IPS-18a (cell line): ENCODE measurements at regions not wholly inside any gene's neighbourhood (a gene's known extent, or its start where the extent isn't known, plus 50 kb on each side); places are given as distances from the start of the nearest gene placed in this dataset.

ENCODE experiments used
- H3K27ac ChIP-seq: one replicate; pipeline ENCODE4 v1.5.1; 2013; ENCODE audit warnings: low read length
- H3K27me3 ChIP-seq: one replicate; pipeline ENCODE4 v1.6.1; 2013; ENCODE audit warnings: mild to moderate bottlenecking, low read length; ENCODE audit not compliant: control insufficient read depth, insufficient read depth
- H3K36me3 ChIP-seq: one replicate; pipeline ENCODE4 v1.6.1; 2013; ENCODE audit warnings: low read depth, low read length; ENCODE audit not compliant: control insufficient read depth
- H3K4me1 ChIP-seq: one replicate; pipeline ENCODE4 v1.6.1; 2013; ENCODE audit warnings: low read depth, low read length; ENCODE audit not compliant: control insufficient read depth
- H3K4me3 ChIP-seq: one replicate; pipeline ENCODE4 v1.5.1; 2013; ENCODE audit warnings: low read length
- H3K9ac ChIP-seq: one replicate; pipeline ENCODE4 v1.6.1; 2013; ENCODE audit warnings: mild to moderate bottlenecking, low read length, moderate library complexity
- H3K9me3 ChIP-seq: one replicate; pipeline ENCODE4 v1.6.1; 2013; ENCODE audit warnings: low read depth, low read length; ENCODE audit not compliant: control insufficient read depth

DNA sequence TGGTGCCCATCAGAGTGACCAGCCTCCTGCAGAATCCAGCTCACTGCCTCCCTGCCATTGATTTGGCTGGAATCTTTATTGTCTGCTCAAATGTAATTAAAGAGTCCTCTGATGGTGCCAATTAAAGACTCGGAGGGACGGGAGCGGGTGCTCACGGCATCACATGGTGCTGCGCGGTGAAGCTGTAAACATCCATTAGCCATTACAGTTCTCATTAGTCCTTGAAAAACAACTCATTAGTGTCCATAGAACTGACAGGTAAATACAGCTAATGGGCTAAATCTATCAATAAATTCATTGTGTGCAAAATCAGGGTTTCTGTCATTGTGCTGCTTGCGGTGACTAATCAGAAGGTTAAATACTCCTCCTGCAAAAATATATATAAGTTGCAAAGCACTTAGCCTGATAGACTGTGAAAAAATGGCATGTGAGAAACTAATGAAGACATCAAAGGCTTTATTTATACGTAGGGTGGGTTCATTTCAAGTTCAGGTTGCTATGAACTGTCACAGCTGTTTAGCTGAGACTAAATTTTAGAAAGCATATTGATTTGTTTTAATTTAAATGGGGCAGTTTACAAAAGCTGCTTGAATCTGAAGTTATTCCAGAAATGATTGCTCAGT lies 289.8 kb upstream of the POU3F1 start:
- H3K9me3 ChIP-seq = no peaks in the 10 kb centered on the region
- H3K9ac ChIP-seq = no peak overlapping the region
- H3K4me3 ChIP-seq = no peak overlapping the region
- no peaks in the 10 kb centered on the region for H3K4me1 ChIP-seq
- H3K36me3 ChIP-seq = no peaks in the 10 kb centered on the region
- H3K27me3 ChIP-seq = no peaks in the 10 kb centered on the region
- no peak overlapping the region for H3K27ac ChIP-seq

DNA sequence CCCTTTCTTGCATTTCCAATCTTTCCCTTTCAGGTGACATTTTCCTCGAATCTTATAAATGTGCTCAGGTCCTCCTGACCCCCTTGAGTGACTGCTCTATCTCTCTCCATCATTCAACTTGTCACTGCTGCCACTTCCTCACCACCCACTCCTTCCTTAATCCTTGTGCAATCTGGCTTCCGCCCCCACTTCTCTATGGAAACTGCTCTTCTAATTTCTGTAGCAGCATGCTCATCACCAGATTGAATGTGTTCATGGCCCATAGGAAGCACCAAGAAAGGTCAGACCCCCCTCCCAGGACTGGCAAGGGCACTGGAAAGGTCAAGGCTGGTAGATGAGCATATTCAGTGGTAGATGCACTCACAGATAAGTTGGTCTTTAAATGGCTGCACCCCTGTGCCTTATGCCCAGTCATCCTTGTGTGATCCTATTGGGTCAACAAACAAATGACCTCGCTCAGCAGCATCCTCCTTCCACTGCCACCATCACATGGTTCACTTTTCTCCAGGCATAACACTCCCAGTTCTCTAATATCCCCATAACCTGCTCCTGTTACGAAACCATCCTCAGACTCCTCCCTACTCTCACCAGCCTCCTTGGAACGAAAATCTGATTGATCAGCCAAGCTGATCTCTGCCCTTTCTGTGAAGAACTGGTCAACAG lies 288.5 kb upstream of the POU3F1 start:
- Histone ChIP-seq H3K4me1 (no peaks in the 10 kb centered on the region), H3K36me3 (no peaks in the 10 kb centered on the region), H3K9ac (no peak overlapping the region)

DNA sequence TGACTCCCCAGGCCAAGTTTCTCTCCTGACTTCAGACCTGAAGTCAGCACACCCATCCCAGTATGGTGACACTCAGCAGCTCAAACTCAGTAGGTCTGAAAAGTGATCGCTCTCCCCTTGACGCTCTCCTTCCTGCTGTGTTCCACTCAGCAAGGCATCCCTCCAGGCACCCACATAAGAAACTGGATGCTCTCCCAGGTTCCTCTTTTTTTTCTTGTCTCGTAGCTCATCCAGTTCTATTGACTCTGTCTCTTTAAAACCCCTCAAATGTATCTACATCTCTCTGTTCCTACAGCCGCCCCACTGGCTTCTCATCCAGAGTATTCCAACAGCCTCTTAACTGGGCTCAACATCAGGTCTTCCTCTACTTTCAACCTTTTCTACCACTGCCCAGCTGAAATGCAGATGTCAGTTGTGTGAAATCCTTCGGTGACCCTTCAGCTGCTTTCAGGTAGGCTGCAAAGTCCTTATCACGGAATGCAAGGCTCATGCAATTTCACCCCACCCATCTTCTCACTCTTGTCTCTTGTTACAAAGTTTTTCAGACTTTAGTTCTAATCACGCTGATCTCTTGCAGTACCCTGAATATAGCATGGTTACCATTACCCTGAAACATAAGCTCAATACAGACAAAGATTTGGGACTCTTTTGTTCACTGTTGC lies 286.2 kb upstream of the POU3F1 start:
- no peaks in the 10 kb centered on the region for H3K36me3 ChIP-seq
- H3K9me3 ChIP-seq = no peaks in the 10 kb centered on the region
- H3K27ac ChIP-seq = no peak overlapping the region
- no peak overlapping the region for H3K4me3 ChIP-seq
- no peak overlapping the region for H3K9ac ChIP-seq
- no peaks in the 10 kb centered on the region for H3K4me1 ChIP-seq
- H3K27me3 ChIP-seq = no peaks in the 10 kb centered on the region

More for the DNA sequence above, 288.5 kb upstream of the POU3F1 start:
- H3K27ac ChIP-seq = no peak overlapping the region
- H3K4me3 ChIP-seq = no peak overlapping the region
- no peaks in the 10 kb centered on the region for H3K9me3 ChIP-seq
- no peaks in the 10 kb centered on the region for H3K27me3 ChIP-seq

DNA sequence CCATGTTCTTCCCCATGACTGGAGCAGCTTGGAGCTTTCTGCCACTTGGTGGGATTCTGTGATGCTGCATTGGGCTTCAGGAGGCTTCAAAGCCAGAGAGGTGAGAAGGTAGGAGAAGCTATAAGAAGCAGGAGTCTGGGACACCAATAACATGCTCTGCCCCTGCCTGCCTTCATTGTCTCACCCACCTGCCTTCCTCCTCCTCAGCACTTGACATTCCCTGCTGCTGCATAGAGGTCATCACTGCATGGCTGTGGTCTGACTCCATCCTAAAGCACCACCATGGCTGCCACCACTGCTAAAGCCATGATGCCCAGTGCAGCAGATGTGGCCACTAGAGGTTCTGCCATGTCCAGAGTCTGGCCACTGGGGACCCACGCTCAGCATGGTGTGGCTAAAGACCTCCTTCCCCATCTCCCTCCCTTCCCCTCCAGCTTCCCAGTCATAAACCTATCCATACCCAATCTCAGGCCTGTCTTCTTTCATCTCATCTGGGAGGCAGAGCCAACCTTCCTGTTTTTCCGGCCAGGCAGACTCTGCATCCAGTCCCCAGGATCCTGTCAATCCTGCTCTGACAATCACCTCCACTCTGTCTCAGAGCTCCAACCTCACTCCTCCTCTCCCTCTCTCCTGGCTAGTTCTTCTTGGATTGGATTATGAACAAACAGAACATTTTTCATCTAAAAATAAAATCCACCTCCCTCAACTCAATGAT lies 285.1 kb upstream of the POU3F1 start:
- Histone ChIP-seq H3K36me3 (no peaks in the 10 kb centered on the region), H3K9ac (no peak overlapping the region), H3K27me3 (no peaks in the 10 kb centered on the region), H3K4me3 (no peak overlapping the region), H3K4me1 (no peaks in the 10 kb centered on the region), H3K27ac (no peak overlapping the region), H3K9me3 (no peaks in the 10 kb centered on the region)

DNA sequence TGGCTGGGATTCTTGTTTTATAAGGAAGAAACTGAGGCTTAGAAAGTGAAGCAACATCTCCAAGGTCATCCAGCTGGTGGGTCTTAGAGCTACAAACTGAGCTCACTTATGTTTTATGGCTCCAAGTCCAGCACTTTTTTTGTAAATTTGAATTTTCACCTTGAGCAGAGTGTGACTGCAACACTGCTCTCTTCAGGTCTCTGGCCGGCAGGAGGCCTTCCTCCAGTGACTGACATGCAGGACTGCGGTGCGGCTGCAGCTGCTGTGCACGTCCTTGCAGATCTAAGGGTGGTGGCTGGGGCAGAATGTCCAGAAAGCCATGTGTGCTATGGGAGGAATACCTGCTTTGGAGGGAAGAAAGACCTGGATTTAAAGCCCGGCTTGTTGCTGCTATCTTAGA lies 284.2 kb upstream of the POU3F1 start:
- Histone ChIP-seq H3K9ac (no peak overlapping the region), H3K4me1 (no peaks in the 10 kb centered on the region), H3K27me3 (no peaks in the 10 kb centered on the region), H3K27ac (no peak overlapping the region), H3K4me3 (no peak overlapping the region), H3K9me3 (no peaks in the 10 kb centered on the region), H3K36me3 (no peaks in the 10 kb centered on the region)

DNA sequence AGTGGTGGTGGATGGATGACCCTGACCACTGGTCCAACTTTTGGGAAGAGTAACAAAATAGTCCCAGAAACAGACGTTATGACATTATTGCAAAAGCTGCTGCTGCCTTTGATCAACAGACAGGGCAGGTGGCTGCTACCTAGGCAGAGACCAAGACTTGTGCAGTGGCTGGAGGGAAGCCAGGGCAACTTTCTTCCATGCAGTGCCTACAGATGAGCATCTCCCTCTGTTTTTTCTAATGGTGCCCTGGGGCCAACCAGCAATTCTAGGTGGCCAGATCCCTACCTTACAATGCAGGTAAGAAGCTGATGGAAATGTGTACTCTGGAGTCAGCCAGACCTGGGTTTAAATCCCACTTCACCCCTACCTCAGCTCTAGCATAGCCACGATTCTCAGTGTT lies 283.1 kb upstream of the POU3F1 start:
- Histone ChIP-seq H3K27ac (no peak overlapping the region), H3K4me3 (no peak overlapping the region), H3K9me3 (no peaks in the 10 kb centered on the region), H3K4me1 (no peaks in the 10 kb centered on the region), H3K36me3 (no peaks in the 10 kb centered on the region), H3K27me3 (no peaks in the 10 kb centered on the region), H3K9ac (no peak overlapping the region)

DNA sequence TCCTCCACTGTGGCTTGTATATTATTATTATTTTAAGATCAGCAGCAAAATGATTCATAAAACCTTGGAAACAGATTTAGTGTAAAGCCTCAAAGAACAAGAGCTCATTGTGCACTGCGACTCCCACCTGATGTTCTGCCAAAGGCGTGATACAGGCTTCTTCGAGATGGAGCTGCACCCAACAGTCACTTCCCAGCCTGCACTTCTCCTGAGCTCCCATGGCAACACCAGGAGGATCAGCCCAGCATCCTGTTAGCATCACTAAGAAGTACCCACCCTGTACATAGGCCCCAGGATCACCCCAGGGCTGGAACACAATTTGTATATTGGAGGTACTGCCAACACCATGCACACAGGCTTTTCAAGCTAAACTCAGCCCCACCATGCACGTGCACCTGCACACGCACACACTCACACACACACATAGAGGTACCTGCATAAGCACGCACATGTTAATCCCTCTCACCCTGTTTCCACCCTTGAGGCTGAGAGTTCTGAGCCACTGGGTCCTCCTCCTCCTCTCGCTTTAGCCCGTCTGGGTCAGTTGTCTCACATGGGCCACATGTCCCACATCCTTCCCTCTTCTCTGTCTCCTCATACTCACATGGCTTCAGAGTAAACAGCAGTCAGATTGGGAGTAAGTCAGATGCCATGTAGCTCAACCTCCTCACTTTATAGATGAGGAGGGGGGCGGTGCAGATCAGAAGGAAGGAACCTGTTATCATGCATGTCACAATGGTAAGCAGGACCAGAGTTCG lies 281.9 kb upstream of the POU3F1 start:
- no peaks in the 10 kb centered on the region for H3K4me1 ChIP-seq

DNA sequence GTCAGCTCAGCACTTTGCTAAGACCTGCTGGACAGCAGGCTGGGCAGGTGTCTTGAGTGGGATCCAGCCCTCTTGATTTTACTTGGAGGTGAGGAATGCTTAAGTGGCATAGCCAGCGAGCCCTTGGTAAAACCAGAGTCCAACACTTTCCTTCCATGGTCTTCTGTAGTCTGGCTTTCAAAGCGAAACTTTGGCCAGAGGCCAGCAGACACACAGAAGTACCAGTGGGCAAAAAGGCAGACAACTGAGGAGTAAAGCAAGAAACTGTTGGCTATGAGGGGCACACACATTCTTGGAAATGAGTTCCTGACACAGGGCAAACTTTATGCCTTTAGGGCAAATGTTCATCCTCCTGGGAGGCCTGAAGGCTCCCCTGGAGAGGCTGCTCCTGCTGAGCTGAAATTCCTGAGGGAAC lies 281.0 kb upstream of the POU3F1 start:
- no peaks in the 10 kb centered on the region for H3K4me1 ChIP-seq
- no peaks in the 10 kb centered on the region for H3K27me3 ChIP-seq
- H3K36me3 ChIP-seq = no peaks in the 10 kb centered on the region
- H3K4me3 ChIP-seq = no peak overlapping the region
- no peak overlapping the region for H3K27ac ChIP-seq
- no peaks in the 10 kb centered on the region for H3K9me3 ChIP-seq
- no peak overlapping the region for H3K9ac ChIP-seq

More for the DNA sequence above, 281.9 kb upstream of the POU3F1 start:
- Histone ChIP-seq H3K4me3 (no peak overlapping the region), H3K9me3 (no peaks in the 10 kb centered on the region), H3K27ac (no peak overlapping the region), H3K36me3 (no peaks in the 10 kb centered on the region), H3K9ac (no peak overlapping the region), H3K27me3 (no peaks in the 10 kb centered on the region)

DNA sequence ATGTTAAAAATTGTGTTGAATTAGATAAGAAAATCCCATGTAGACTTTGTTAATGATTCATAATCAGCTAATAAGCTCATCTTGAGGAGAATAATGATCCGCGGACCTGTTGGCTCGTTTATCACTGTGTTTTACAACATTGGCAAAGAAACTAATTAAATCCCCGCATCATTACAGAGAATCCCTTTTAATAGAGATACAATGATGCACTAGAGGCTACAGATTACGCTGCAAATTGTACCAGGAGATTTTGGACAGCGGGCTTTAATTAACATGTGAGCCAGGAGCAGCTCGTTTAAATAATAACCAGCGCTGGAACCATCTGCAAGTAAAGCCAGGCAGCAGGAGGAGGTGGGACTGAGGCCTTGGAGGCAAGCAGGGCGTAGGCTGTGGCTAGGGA lies 280.3 kb upstream of the POU3F1 start:
- H3K27ac ChIP-seq = no peak overlapping the region
- H3K9me3 ChIP-seq = no peaks in the 10 kb centered on the region
- H3K27me3 ChIP-seq = no peaks in the 10 kb centered on the region
- no peak overlapping the region for H3K9ac ChIP-seq
- H3K4me1 ChIP-seq = no peaks in the 10 kb centered on the region
- no peak overlapping the region for H3K4me3 ChIP-seq
- no peaks in the 10 kb centered on the region for H3K36me3 ChIP-seq

DNA sequence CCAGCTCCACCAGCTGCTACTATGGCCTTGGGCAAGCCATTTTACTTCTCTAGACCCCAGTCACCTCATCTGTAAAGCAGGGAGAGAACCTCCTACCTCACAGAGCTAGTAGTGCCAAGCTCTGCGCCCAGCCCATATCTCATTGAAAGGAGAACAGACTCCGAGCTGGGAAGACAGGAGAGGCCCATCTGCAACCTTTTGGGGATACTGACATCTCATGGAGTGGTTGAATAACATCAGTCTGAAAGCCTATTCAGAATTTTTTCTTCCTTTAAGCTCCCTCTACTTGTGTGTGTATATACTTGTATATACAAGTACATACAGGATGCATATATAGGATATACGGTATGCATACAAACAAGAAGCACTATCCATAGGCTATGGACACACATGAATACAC lies 279.5 kb upstream of the POU3F1 start:
- Histone ChIP-seq H3K9me3 (no peaks in the 10 kb centered on the region), H3K9ac (no peak overlapping the region), H3K4me3 (no peak overlapping the region), H3K27ac (no peak overlapping the region), H3K27me3 (no peaks in the 10 kb centered on the region), H3K36me3 (no peaks in the 10 kb centered on the region), H3K4me1 (no peaks in the 10 kb centered on the region)

DNA sequence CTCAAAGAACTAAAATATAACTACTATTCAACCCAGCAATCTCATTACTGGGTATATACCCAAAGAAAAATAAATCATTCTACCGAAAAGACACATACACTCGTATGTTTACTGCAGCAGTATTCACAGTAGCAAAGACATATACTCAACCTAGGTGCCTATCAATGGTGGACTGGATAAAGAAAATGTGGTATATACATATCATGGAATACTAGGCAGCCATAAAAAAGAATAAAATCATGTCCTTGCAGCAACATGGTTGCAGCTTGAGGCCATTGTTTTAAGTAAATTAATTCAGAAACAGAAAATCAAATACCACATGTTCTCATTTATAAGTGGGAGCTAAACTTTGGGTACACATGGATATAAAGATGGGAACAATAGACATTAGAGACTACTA lies 266.2 kb upstream of the POU3F1 start:
- Histone ChIP-seq H3K27ac (no peak overlapping the region), H3K4me3 (no peak overlapping the region), H3K9ac (no peak overlapping the region), H3K9me3 (no peaks in the 10 kb centered on the region), H3K4me1 (no peaks in the 10 kb centered on the region), H3K27me3 (no peaks in the 10 kb centered on the region), H3K36me3 (no peaks in the 10 kb centered on the region)
